ENCODE measurements at regions not wholly inside any gene's neighbourhood (a gene's known extent, or its start where the extent isn't known, plus 50 kb on each side); places are given as distances from the start of the nearest gene placed in this dataset.
"Not testable (repeated sequence)": the region's sequence is repeated elsewhere in the genome, so short reads cannot be mapped to it uniquely, and the experiment has no call there.

DNA sequence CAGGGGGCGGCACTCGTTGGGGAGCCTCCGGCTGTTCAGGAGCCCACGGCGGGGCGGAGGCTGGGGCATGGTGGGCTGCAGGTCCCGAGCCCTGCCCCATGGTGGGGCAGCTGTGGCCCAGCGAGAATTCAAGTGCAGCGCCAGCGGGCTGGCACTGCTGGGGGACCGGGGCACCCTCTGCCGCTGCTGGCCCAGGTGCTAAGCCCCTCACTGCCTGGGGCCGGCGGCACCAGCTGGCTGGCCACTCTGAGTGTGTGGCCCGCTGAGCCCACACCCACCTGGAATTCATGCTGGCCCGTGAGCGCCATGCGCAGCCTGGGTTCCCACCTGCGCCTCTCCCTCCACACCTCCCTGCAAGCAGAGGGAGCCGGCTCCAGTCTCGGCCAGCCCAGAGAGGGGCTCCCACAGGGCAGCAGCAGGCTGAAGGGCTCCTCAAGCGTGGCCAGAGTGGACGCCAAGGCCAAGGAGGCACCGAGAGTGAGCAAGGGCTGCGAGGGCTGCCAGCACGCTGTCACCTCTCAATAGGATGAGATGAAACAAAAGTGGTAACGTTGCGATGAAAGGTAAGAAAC, 464.9 kb downstream of the PCDH7 start:
- DNase-seq (ENCODE audit: missing footprints) (no peak), ATAC-seq (no peak)
- intact Hi-C loops (cut with DNase I): no loop called here

DNA sequence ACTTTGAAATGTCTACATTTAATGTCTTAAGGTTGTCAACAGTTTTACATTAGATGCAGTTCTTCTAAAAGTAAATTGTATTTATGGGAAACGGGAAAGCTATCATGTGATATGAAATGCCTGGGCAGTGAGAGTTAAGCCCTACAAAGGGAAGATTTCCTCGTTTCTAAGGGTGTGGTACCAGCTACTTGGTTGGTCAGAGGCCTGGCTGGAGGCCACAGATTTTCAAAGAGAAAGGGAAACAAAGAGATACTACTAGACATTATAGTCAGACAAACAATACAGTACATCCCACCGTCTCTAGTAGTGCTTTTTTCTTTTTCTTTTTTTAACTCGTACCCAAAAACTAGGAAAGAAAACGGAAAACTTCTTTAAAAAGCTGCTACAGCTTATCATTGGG, 467.8 kb downstream of the PCDH7 start:
- intact Hi-C loops (cut with DNase I): no loop called here
- DNase-seq (ENCODE audit: missing footprints) (no peak), ATAC-seq (no peak)

DNA sequence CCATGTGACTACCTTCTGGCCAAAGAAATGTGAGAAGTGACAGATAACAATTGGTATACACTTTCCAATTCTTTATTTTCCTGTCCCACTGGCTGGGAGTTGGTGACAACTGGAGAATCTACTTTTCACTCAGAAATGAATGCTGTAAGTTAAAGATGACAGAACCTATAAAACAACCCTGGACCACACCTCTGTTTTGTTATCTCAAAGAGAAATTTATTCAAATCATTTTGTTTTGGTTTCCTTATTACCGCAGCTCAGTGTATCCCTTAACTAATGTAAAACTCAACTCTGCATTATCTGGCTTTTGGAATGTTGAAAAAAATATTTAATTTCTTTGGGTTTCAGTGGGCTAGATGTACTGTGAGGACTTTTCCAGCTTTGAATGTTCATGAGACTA, 469.8 kb downstream of the PCDH7 start:
- no peak for ATAC-seq
- no peak for DNase-seq (ENCODE audit: missing footprints)
- intact Hi-C loops (cut with DNase I): no loop called here

DNA sequence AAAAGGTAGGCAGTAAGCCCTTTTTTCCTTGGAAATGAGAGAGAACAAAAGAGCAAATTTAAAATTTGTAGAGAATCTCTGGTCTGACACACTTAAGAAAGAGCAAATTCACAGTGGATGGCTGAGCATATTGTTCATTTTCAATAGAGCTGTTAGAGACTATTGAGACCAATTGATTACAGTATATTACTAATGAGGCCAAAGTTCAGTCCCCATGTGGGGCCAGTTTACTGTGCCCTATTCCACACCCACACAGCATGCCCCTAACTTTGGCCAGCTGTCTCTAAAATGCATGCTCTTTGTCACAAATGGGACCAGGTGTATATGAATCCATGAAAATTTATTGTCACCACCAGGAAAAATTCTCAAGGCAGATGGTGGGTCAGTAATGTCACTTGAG, 470.5 kb downstream of the PCDH7 start:
- DNase-seq (ENCODE audit: missing footprints): no peak
- intact Hi-C loops (cut with DNase I): no loop called here
- no peak for ATAC-seq

DNA sequence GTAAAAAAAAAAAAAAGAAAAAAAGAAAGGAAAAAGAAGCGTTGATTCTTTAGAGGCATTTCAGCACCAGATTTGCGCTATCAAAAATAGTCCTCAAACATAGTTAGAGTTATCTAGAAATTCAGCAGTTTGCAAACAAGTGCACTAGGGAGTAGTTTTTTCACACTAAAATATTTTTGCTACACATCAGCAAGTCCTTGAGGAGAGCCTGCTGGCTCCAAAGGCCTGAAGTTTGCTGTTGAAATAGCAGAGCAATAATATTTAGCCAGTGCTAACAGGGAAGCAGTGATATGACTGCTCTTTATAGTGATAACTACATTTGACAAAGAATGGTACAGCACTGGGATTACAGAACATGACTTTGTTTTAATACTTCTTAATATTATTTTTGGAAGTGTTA, 472.2 kb downstream of the PCDH7 start:
- DNase-seq (ENCODE audit: missing footprints) (no peak), ATAC-seq (peak; percentile 72)
- intact Hi-C loops (cut with DNase I): no loop called here

DNA sequence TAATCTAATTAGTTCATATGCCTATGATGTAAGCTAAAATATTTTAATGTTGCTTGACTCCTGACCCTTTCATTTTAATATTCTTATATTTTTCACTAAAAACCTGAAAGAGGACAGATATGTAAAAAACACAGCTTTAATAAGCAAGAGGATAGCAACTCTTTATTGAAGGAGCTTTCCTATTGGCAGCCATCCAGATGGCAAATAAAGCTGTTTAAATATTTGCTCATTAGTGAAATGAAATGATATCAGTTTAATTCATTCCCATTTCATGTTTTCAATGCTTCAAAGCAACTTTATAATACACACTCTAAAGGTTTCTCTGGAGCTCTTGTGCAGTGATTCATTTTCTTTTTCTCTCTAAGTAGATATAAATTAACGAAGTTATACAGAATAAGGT, 473.4 kb downstream of the PCDH7 start:
- intact Hi-C loops (cut with DNase I): no loop called here
- ATAC-seq (no peak), DNase-seq (ENCODE audit: missing footprints) (no peak)

DNA sequence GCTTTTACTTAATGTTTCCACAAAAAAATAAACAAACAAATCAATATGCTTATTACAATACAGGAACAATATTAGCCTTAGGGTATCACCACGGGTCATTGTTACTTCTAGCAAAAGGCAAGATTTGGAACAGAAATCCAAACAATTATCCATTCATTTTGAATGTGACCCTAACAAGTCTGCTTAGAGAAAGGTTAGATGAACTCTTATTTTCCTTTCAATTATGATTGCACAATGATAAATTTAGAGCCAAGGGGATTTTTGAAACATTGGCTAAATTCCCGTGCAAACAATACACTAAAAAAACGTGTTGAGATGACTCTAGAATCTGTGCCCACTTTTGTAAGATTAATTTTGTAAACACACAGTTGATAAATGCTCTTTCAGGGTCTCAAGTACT, 474.7 kb downstream of the PCDH7 start:
- intact Hi-C loops (cut with DNase I): no loop called here
- no peak for ATAC-seq
- DNase-seq (ENCODE audit: missing footprints): no peak

DNA sequence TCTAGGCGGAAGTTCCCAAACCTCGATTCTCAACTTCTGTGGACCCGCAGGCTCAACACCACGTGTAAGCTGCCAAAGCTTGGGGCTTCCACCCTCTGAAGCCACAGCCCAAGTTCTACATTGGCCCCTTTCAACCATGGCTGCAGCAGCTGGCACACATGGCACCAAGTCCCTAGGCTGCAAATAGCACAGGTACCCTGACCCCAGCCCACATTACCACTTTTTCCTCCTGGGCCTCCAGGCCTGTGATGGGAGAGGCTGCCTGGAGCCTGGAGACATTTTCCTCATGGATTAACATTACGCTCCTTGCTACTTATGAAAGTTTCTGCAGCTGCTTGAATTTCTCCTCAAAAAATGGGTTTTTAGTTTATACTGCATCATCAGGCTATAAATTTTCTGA, 479.5 kb downstream of the PCDH7 start:
- intact Hi-C loops (cut with DNase I): no loop called here
- ATAC-seq (no peak), DNase-seq (ENCODE audit: missing footprints) (no peak)

DNA sequence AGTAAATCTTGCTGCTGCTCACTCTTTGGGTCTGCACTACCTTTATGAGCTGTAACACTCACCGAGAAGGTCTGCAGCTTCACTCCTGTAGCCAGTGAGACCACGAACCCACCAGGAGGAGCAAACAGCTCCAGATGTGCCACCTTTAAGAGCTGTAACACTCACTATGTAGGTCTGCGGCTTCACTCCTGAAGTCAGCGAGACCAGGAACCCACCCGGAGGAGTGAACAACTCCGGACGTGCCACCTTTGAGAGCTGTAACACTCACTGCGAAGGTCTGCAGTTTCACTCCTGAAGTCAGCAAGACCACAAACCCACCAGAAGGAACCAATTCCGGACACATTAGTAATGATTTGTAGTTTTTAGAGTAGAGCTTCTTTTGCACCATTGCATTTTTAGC, 481.9 kb downstream of the PCDH7 start:
- DNase-seq (ENCODE audit: missing footprints); ATAC-seq; intact Hi-C loops (cut with DNase I): not testable (repeated sequence)

DNA sequence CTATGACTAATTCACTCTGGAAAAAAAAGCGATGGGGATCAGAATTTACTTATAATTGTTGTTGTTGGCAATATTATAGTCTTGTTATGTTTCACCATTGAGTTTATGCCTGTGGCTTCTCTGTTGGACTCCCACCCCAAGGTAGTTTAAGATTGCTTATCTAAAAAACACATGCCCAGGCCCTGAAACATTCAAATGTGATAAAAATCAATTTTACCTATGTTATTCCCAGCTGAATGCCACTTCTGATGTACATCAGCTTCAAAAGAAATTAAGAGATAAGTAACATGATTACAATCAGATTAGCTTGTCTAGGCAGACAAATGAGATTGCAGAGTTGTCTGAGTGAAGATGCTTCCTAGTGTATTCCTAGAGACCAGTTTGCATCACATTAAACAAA, 484.7 kb downstream of the PCDH7 start:
- DNase-seq (ENCODE audit: missing footprints): no peak
- no peak for ATAC-seq
- intact Hi-C loops (cut with DNase I): no loop called here

DNA sequence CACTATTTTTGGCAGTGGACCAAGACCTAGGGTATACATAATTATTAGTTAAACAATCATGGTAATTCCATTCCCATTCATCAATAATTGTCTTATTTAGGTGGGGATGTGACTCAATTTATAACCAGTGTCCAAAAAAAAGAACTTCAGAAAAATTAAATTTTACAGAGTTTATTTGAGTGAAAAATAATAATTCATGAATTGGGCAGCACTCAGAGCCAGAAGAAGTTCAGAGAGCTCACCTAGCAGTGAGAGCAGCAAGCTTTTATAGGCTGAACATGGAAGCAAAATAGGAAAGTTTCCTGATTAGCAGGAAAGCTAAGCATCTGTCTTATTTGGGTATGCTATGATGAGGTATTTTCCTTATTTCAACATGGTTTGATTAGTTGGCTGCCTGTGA, 500.8 kb downstream of the PCDH7 start:
- intact Hi-C loops (cut with DNase I): no loop called here
- ATAC-seq (no peak), DNase-seq (ENCODE audit: missing footprints) (no peak)

DNA sequence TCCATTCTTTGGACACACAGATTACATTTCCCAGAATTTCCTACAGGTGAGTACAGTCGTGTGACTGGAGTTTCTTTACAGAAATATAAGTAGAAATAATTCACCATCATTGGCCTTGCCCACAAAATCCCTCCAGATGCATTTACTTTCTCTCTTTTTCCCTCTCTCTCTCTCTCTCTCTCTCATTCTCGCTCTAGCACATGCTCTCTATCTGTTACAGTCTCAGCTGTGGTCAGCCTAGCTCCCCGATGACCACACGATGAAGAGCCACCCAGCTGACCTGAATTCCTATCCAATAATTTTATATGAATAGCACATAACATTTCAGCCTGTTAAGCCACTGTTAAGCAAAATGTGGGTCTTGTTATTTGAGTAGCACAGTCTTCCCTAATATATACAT, 507.9 kb downstream of the PCDH7 start:
- DNase-seq (ENCODE audit: missing footprints): no peak
- intact Hi-C loops (cut with DNase I): no loop called here
- no peak for ATAC-seq

DNA sequence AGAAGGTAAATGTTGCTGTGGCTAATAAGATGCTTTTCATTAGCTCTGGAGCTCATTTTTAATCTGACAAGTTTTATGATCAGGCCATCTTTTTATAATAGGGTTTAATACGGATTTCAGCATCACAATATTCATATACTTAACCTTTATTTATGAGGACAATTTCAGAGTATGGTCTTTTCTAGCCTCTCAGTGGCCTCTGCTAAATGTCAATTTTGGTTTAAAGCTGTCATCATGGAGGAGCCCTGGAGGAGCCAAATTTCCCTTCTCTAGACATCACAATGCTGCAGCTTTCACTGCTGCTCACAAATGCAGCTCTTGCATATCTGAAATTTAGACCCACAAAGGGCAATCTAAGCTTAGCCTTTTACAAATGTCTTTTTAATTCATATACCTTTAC, 510.4 kb downstream of the PCDH7 start:
- intact Hi-C loops (cut with DNase I): loop anchor here (10.0 kb wide), 1 partner anchor 146 kb away; no protein-coding TSS in a partner anchor
- DNase-seq (ENCODE audit: missing footprints): no peak
- no peak for ATAC-seq

DNA sequence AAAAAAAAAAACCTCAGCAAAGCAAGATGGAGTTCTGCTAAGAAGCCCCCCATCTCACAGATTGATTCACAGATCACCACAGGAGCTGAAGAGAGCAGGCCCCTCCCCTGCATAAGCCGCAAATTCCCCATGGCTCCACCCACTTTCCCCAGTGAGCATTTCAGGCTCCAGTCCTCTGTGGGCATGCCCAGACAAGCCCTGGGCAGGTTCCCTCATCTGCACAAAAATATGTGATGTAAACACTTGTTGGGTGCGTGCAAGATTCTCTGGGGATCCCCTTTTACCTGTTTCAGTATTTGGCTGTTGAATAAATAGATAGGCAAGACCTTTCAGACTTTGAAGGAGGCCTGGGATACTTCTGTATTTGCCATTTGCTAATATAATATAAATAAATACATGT, 514.3 kb downstream of the PCDH7 start:
- DNase-seq (ENCODE audit: missing footprints) (no peak), ATAC-seq (no peak)
- intact Hi-C loops (cut with DNase I): loop anchor here (10.0 kb wide), 1 partner anchor 150 kb away; no protein-coding TSS in a partner anchor

DNA sequence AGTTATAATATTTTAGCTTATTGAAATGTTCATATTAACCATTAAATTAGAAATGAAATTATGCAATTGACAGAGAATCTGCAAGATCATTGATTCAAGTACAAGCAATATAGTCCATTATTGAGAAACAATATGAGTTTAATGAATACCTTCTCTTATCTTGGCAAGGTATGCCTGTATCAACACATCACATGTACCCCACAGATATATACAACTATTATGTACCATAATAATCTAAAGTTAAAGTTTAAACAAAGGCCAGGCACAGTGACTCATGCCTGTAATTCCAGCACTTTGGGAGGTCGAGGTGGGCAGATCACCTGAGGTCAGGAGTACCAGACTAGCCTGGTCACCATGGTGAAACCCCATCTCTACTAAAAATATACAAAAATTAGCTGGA, 514.7 kb downstream of the PCDH7 start:
- intact Hi-C loops (cut with DNase I): loop anchor here (10.0 kb wide), 1 partner anchor 150 kb away; no protein-coding TSS in a partner anchor
- DNase-seq (ENCODE audit: missing footprints) (no peak), ATAC-seq (no peak)

DNA sequence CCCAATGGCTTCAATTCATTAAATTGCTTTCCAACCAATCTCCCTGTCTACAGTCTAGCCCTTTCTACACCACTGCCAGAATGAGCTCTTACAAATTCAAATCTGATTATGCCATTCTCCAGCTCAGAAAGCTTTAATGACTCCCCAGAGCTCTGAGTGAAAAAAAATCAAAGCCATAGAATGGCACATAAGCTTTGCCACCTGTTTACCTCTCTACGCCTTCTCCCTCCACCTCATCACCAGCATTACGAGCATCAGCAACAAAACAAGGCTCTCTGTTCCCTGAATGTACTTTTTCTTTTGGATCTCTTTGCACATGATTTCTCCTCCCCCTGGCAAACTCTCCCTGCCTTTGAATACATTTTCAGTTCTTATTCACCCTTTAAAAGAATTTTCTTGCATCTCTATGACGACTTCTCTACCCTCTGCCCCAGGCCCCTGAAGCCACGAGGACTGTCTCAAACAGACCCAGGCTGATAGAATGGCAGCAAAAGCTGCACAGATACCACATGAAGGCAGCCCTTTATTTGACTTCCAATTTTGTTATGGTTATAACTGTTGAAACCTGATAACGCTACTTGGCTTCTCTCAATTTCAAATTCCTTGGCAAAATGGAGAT, 516.0 kb downstream of the PCDH7 start:
- DNase-seq (ENCODE audit: missing footprints): no peak
- intact Hi-C loops (cut with DNase I): loop anchor here (10.0 kb wide), 1 partner anchor 151 kb away; no protein-coding TSS in a partner anchor
- no peak for ATAC-seq

DNA sequence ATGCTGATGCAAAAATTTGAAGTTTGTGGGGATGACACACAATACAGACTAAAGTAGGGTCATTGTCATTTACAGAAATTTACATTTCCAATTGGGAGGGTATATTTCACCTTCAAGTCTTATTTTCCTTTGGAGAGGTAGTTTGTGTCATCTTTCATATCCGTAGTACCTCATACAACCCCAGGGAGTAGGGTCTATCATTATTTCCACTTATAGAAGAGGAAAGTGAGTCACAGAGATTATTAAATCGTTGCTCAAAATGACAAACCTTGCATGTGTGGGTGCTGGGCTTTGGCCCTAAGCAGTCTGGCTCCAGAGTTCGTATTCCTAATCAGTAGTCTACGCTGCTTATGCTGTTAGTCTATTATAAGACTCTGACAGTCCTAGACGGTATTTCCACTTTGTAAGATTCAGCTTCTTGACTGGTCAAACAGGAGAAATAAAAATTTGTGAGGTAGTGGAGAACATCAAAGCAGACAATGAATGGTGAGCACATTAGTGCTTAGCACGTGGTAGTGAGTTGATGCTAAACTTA, 516.5 kb downstream of the PCDH7 start:
- no peak for DNase-seq (ENCODE audit: missing footprints)
- ATAC-seq: no peak
- intact Hi-C loops (cut with DNase I): loop anchor here (10.0 kb wide), 1 partner anchor 152 kb away; no protein-coding TSS in a partner anchor

DNA sequence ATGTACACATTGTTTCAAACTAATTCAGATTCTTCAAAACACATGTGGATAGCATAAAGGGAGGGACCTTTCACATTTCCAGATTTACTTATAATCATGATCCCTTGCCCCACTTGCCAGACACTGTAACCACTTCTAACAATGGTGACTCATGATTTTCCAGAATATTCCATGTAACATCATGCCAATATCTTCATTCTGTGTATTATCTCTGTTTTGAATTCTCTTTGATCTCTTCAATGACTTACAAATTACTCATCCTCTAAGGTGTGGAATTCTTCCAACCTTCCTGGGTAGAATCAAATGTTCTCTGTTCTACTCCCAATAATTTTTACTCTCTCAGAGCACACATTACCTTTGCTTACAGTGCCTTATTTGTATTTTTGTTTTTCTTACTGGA, 517.1 kb downstream of the PCDH7 start:
- intact Hi-C loops (cut with DNase I): loop anchor here (10.0 kb wide), 1 partner anchor 152 kb away; no protein-coding TSS in a partner anchor
- DNase-seq (ENCODE audit: missing footprints): no peak
- no peak for ATAC-seq

DNA sequence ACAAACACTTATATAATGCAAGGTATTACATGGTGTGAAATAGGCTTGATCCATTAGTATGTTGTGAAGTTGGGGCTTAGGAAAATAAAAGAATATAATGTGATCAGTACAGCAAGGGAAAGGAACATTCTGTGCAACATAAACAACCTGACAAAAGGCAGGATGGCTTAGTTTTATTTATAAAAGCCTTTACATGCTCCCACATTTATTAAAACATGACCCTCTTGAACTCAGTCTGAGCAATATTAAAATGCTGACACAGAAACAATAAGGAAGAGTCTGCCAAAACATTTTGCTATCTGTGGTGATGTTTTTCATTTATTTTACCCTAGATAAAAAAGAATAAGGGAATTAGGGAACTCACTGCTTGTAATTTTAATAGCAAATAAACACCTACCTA, 519.7 kb downstream of the PCDH7 start:
- intact Hi-C loops (cut with DNase I): loop anchor here (10.0 kb wide), 1 partner anchor 155 kb away; no protein-coding TSS in a partner anchor
- DNase-seq (ENCODE audit: missing footprints) (no peak), ATAC-seq (no peak)

DNA sequence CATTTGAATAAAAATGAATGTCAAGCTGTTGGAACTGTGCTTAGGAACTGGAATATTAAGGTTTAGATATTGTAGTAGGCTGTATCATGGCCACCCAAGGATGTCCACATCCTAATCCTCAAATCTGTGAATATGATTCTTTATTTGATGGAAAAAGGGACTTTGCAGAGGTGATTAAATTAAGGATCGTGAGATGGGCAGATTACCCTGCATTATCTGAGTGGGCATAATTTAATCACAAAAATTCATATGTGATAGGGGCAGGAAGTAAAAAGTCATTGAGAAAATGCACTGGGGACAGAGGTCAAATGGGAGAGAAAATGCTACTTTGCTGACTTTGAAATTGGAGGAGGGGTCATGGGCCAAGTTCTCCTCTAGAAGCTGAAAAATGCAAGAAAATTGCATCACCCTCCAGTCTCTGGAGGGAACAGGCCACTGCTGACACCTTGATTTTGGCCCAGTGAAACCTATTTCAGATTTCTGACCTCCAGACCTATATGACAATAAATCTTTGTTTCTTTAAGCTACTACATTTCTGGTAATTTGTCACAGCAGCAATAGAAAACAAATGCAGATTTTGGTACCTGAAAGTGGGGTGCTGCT, 521.4 kb downstream of the PCDH7 start:
- DNase-seq (ENCODE audit: missing footprints): no peak
- no peak for ATAC-seq
- intact Hi-C loops (cut with DNase I): no loop called here
